ENCODE measurements at regions not wholly inside any gene's neighbourhood (a gene's known extent, or its start where the extent isn't known, plus 50 kb on each side); places are given as distances from the start of the nearest gene placed in this dataset.

- DNase-seq (ENCODE audit: low read depth in 3 of 3, low spot score in 2 of 3): no peak
These were observed 209.9 kb upstream of the RGMA start for GRCh38 chr15:93298901-93299300.

GRCh38 chr15:93296759-93297500 is 207.9 kb upstream of the RGMA start:
- no peak for DNase-seq (ENCODE audit: low read depth in 3 of 3, low spot score in 2 of 3)

- no peak for DNase-seq (ENCODE audit: low read depth in 3 of 3, low spot score in 2 of 3)
These were observed 205.9 kb upstream of the RGMA start for GRCh38 chr15:93294896-93295295.

GRCh38 chr15:93294066-93294465 is 205.1 kb upstream of the RGMA start:
- no peak for DNase-seq (ENCODE audit: low read depth in 3 of 3, low spot score in 2 of 3)

- no peak for DNase-seq (ENCODE audit: low read depth in 3 of 3, low spot score in 2 of 3)
These were observed 202.4 kb upstream of the RGMA start for GRCh38 chr15:93291380-93291779.

GRCh38 chr15:93290618-93290946 is 201.6 kb upstream of the RGMA start:
- DNase-seq (ENCODE audit: low read depth in 3 of 3, low spot score in 2 of 3): no peak

- no peak for DNase-seq (ENCODE audit: low read depth in 3 of 3, low spot score in 2 of 3)
These were observed 201.1 kb upstream of the RGMA start for GRCh38 chr15:93289941-93290617.

GRCh38 chr15:93288728-93289294 is 199.8 kb upstream of the RGMA start:
- DNase-seq (ENCODE audit: low read depth in 3 of 3, low spot score in 2 of 3): no peak

DNA sequence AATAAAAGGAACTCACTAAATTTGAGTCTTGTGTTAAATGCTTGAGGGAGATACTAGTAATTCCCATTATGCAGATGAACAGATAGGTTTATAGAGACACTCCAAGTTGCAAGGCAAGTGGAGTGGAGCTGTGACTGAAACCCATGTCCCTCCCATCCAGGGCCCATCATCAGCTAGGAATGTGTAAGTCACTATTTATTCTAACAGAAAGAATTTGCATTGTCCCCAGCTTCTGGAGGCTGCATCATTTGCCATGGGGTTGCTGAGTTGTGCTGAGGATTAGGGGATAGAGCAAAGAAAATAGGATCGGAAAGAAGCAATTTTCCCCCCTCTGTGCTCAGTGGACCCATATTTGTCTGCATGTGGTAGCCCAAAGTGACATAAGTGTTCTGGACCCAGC is 197.4 kb upstream of the RGMA start:
- DNase-seq (ENCODE audit: low read depth in 3 of 3, low spot score in 2 of 3): no peak

DNA sequence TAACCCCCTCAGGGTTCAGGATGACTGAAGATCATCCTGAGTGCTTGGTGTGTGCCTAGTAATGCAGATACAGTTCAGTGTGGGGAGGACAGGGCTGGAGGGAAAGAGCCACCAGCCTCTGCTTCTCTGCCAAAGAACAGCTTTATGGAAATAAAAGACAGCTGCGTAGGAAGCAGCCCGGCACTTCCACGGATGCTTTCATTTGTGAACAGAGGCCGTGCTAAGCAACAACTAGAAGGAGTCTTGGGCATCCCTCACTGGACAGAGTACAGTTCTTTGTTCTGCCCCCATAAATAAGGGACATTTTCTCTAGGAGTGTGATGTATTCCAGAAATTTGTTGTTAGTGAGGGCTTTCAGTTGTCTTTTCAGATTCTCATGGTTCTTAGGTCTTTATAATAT is 194.8 kb upstream of the RGMA start:
- no peak for DNase-seq (ENCODE audit: low read depth in 3 of 3, low spot score in 2 of 3)

DNA sequence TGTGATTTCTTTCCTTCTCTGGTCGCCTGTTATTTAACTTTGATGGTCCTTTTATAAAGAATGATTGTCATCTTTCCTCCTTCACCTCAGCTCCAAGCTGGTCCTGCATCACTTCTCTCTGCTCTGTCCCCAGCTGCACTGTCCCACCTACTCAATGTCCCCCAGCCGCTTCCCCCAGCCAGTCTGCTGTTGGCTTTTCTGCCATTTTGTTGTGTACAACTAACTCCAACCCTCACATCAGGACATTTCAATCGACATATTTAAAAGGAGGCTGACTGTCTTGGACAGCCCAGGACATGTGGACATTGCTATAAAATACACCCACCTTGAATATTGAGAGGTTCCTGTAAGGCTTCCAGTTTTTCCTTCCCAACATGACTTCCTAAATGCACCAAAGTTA is 193.8 kb upstream of the RGMA start:
- no peak for DNase-seq (ENCODE audit: low read depth in 3 of 3, low spot score in 2 of 3)

DNA sequence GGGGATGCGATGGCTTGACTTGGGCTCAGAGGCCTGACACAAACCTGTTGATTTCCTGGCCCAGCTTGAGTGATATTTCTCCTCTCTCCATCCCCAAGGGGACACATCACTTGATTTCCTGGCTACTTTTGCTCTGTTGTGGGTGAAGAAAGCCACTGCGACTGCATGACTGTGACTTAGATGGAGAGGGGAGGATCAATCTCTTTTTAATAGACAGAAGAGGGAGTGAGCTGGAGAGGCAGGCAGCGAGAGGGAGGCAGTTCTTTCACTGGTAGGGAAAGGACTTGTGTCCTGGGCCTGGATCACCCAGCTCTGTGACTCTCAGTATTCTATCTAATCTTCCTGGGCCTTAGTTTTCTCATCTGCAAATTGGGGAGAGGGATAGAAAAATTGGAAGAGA is 189.8 kb upstream of the RGMA start:
- no peak for DNase-seq (ENCODE audit: low read depth in 3 of 3, low spot score in 2 of 3)

GRCh38 chr15:93278006-93278405 is 189.0 kb upstream of the RGMA start:
- DNase-seq (ENCODE audit: low read depth in 3 of 3, low spot score in 2 of 3): no peak

DNA sequence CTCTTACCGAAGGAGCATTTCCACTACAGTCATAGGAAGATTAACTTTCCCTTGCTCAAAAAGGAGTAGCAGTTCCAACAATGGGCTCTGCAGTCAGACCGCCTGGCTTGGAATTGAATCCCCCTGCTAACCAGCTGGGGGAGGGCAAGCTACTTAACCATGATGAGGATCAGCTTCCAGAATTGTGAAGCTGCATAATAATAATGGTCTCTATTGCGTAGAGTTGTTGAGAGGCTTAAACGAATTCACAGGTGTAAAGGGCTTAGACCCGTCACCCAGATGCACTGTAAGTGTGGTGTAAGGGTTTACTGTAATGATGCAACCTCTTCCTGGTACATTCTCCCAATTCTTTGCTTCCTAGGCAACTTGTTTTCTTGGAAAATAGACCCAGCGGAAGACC is 185.2 kb upstream of the RGMA start:
- no peak for DNase-seq (ENCODE audit: low read depth in 3 of 3, low spot score in 2 of 3)

GRCh38 chr15:93271871-93272270 is 182.9 kb upstream of the RGMA start:
- no peak for DNase-seq (ENCODE audit: low read depth in 3 of 3, low spot score in 2 of 3)

- no peak for DNase-seq (ENCODE audit: low read depth in 3 of 3, low spot score in 2 of 3)
These were observed 182.0 kb upstream of the RGMA start for GRCh38 chr15:93270937-93271467.

DNA sequence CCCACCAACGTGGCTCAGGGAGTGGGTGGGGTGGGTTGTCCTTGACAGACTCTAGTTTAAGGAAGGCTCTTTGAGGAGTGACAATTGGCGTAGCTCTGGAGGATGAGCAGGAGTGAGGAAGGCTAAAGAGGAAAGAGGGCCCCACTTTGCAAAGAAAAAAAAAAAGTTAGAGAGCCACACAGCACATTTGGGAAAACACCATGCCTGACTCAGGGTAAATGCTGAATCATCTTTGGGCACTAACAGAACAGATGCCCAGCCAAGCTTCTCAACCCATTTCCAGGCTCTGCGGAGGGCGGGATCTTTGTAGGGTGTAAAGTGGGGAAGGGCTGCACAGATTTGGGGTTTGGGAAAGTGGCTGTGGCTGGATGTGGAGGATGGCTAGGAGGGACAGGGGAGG is 179.1 kb upstream of the RGMA start:
- no peak for DNase-seq (ENCODE audit: low read depth in 3 of 3, low spot score in 2 of 3)

DNA sequence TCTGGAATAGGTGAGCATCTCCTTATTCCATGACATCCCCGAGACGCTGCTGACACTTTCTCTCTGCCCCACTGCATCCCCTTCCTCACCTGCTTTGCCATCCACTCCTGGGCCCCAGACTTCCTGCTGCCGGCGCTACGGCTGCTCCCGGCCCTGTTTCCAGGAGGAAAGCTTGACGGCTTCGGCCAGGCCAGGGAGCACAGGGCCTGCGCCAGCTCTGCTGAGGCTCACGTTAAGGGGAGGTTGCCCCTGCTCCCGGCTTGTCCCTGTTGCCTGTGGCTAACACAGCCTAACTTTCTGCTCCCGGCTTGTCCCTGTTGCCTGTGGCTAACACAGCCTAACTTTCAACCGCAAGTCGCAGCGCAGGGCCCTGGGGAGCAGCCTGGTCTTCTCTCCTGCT is 177.3 kb upstream of the RGMA start:
- no peak for DNase-seq (ENCODE audit: low read depth in 3 of 3, low spot score in 2 of 3)

DNA sequence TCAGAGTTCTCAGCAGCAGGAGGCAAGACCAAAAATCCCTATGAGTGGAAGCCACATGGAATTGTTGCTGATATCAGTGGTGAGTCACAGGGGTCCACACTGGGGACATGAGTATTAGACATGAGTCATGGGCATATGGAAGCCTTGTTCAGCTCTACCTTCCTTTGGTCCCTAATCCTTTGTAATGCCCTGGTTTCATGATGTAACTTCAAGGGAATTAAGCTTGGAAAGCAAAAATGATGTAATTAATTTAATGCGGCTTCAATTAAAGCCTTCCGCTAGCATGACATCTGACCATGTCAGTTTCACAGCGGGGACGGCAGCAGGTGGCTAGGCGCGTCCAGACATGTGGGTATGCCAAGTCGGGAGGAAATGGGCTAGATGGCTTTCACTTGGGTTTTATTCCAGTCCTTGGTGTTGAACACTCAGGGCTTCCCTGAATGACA is 176.1 kb upstream of the RGMA start:
- no peak for DNase-seq (ENCODE audit: low read depth in 3 of 3, low spot score in 2 of 3)

- no peak for DNase-seq (ENCODE audit: low read depth in 3 of 3, low spot score in 2 of 3)
These were observed 172.8 kb upstream of the RGMA start for GRCh38 chr15:93261845-93262244.

GRCh38 chr15:93257920-93258319 is 168.9 kb upstream of the RGMA start:
- DNase-seq (ENCODE audit: low read depth in 3 of 3, low spot score in 2 of 3): no peak

GRCh38 chr15:93253681-93254080 is 164.7 kb upstream of the RGMA start:
- DNase-seq (ENCODE audit: low read depth in 3 of 3, low spot score in 2 of 3): no peak
